Endodermal cell (in vitro differentiated cells): ENCODE measurements at regions not wholly inside any gene's neighbourhood (a gene's known extent, or its start where the extent isn't known, plus 50 kb on each side); places are given as distances from the start of the nearest gene placed in this dataset.
A peak's percentile ranks its signal among the peaks of the same experiment; 100 is the strongest.

Experiments used
- DNase-seq: peaks from one replicate; pipeline ENCODE4 v3.0.0-alpha.2; 2017
- H3K27ac ChIP-seq: 2 replicates; pipeline ENCODE4 v1.5.1; 2013; ENCODE audit warnings: mild to moderate bottlenecking, low read depth, low read length, moderate library complexity
- H3K27me3 ChIP-seq: 2 replicates; pipeline ENCODE4 v1.6.1; 2013; ENCODE audit warnings: mild to moderate bottlenecking, low read length, moderate library complexity; ENCODE audit not compliant: insufficient read depth, control insufficient read depth, poor library complexity, severe bottlenecking
- H3K36me3 ChIP-seq: 2 replicates; pipeline ENCODE4 v1.7.0; 2013; ENCODE audit warnings: mild to moderate bottlenecking, low read length, moderate library complexity; ENCODE audit not compliant: control insufficient read depth, insufficient read depth
- H3K4me1 ChIP-seq: one replicate; pipeline ENCODE4 v1.7.0; 2013; ENCODE audit warnings: low read length; ENCODE audit not compliant: control insufficient read depth, insufficient read depth
- H3K4me3 ChIP-seq: 2 replicates; pipeline ENCODE4 v1.5.1; 2013; ENCODE audit warnings: mild to moderate bottlenecking, low read length, moderate library complexity
- H3K9ac ChIP-seq: 2 replicates; pipeline ENCODE4 v1.6.1; 2013; ENCODE audit warnings: mild to moderate bottlenecking, low read length, moderate library complexity; ENCODE audit not compliant: poor library complexity, severe bottlenecking; ENCODE audit errors: extremely low read depth
- H3K9me3 ChIP-seq: 2 replicates; pipeline ENCODE4 v1.6.1; 2013; ENCODE audit warnings: mild to moderate bottlenecking, low read length, moderate library complexity; ENCODE audit not compliant: control insufficient read depth
- H3K27ac Mint-ChIP-seq: 2 replicates; pipeline ENCODE4 v1.8.0; 2020; ENCODE audit warnings: mixed read lengths
- H3K27me3 Mint-ChIP-seq: 2 replicates; pipeline ENCODE4 v1.8.0; 2021; ENCODE audit warnings: mild to moderate bottlenecking, mixed read lengths; ENCODE audit not compliant: insufficient read depth
- H3K36me3 Mint-ChIP-seq: 2 replicates; pipeline ENCODE4 v1.8.0; 2020; ENCODE audit warnings: low read depth, mixed read lengths
- H3K4me1 Mint-ChIP-seq: 2 replicates; pipeline ENCODE4 v1.8.0; 2020; ENCODE audit warnings: mixed read lengths
- H3K4me3 Mint-ChIP-seq: 2 replicates; pipeline ENCODE4 v1.8.0; 2020; ENCODE audit warnings: mild to moderate bottlenecking, moderate library complexity, mixed read lengths
- H3K9me3 Mint-ChIP-seq: 2 replicates; pipeline ENCODE4 v1.8.0; 2020; ENCODE audit warnings: mild to moderate bottlenecking, mixed read lengths
- WGBS, 2 experiments: methylation state at CpG; one replicate each; pipeline versions ENCODE4 v1.1.5 to v1.1.7; 2013; ENCODE audit warnings: missing lambda C conversion rate in 2 of 2, mixed read lengths in 1 of 2; ENCODE audit not compliant: insufficient coverage in 1 of 2, insufficient read length in 1 of 2; 5-methylcytosine and 5-hydroxymethylcytosine counted together
- TF ChIP-seq, protein P1 (sequence below): fragments of 200-600 bp; sonication (generic); conservative IDR thresholded peaks from 2 replicates; pipeline ENCODE4 v1.5.0; 2021; ENCODE audit warnings: antibody characterized with exemption, mild to moderate bottlenecking

DNA sequence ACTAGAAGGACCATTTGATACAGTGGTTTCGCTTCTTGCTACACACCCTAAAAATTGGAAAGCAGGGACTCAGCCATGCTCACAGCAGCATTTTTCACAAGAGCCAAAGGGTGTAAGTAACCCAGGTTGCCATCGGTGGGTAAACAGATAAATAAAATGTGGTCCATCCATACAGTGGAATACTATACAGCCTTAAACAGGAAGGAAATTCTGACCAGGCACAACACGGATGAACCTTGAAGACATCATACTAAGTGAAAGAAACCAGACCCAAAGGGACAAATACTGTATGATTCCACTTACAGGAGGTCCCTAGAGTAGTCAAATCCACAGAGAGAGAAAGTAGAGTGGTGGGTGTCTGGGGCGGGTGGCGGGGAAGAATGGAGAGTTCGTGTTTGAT, 220.9 kb downstream of the PHETA1 start:
- Histone ChIP-seq H3K27ac (no peak overlapping the region), H3K4me1 (no peaks in the 10 kb centered on the region), H3K4me3 (no peak overlapping the region), H3K9me3 (no peaks in the 10 kb centered on the region), H3K27me3 (no peaks in the 10 kb centered on the region), H3K9ac (no peak overlapping the region), H3K36me3 (no peaks in the 10 kb centered on the region)
- no peaks in the 10 kb centered on the region for H3K27me3 Mint-ChIP-seq
- 87 to 89% methylated on average over 6 of the region's 6 CpGs for WGBS, 2 experiments
- no peak overlapping the region for H3K4me3 Mint-ChIP-seq
- no peak overlapping the region for H3K27ac Mint-ChIP-seq
- H3K36me3 Mint-ChIP-seq = peaks cover 7% of the 10 kb centered on the region
- peaks cover 4% of the 10 kb centered on the region for H3K9me3 Mint-ChIP-seq
- DNase-seq = no peak
- H3K4me1 Mint-ChIP-seq = no peaks in the 10 kb centered on the region
- TF ChIP-seq, protein P1, sequence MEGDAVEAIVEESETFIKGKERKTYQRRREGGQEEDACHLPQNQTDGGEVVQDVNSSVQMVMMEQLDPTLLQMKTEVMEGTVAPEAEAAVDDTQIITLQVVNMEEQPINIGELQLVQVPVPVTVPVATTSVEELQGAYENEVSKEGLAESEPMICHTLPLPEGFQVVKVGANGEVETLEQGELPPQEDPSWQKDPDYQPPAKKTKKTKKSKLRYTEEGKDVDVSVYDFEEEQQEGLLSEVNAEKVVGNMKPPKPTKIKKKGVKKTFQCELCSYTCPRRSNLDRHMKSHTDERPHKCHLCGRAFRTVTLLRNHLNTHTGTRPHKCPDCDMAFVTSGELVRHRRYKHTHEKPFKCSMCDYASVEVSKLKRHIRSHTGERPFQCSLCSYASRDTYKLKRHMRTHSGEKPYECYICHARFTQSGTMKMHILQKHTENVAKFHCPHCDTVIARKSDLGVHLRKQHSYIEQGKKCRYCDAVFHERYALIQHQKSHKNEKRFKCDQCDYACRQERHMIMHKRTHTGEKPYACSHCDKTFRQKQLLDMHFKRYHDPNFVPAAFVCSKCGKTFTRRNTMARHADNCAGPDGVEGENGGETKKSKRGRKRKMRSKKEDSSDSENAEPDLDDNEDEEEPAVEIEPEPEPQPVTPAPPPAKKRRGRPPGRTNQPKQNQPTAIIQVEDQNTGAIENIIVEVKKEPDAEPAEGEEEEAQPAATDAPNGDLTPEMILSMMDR = no peak

DNA sequence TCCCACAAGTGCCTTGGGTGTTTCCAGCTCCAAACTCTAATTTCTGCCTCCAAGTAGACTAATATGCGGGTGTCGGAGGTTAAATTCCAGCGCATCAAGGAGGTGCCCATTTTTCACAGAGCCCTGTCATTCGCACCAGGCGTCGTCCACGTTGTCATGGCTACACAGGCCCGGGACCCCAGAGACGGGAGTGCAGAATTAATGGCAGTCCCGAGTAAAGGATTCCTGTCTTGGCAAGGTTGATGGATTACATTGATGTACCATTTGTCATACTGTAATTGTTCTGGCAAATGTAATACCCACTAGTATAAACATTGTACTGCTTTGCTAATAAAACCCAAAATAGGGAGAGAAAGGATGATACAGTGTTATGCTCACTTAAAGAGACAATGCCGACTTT, 222.9 kb upstream of the MYL2 start:
- H3K4me3 ChIP-seq = no peak overlapping the region
- no peaks in the 10 kb centered on the region for H3K27me3 ChIP-seq
- TF ChIP-seq, protein P1 = no peak
- H3K4me1 Mint-ChIP-seq = no peaks in the 10 kb centered on the region
- H3K27ac ChIP-seq = peak overlapping the region; percentile 66
- peaks cover 7% of the 10 kb centered on the region for H3K36me3 Mint-ChIP-seq
- H3K9me3 Mint-ChIP-seq = peaks cover 4% of the 10 kb centered on the region
- no peak overlapping the region for H3K4me3 Mint-ChIP-seq
- no peaks in the 10 kb centered on the region for H3K4me1 ChIP-seq
- no peak for DNase-seq
- no peak overlapping the region for H3K27ac Mint-ChIP-seq
- H3K9ac ChIP-seq = no peak overlapping the region
- no peaks in the 10 kb centered on the region for H3K27me3 Mint-ChIP-seq
- WGBS, 2 experiments = 81 to 86% methylated on average over 10 to 11 of the region's 11 CpGs
- H3K9me3 ChIP-seq = no peaks in the 10 kb centered on the region
- no peaks in the 10 kb centered on the region for H3K36me3 ChIP-seq

DNA sequence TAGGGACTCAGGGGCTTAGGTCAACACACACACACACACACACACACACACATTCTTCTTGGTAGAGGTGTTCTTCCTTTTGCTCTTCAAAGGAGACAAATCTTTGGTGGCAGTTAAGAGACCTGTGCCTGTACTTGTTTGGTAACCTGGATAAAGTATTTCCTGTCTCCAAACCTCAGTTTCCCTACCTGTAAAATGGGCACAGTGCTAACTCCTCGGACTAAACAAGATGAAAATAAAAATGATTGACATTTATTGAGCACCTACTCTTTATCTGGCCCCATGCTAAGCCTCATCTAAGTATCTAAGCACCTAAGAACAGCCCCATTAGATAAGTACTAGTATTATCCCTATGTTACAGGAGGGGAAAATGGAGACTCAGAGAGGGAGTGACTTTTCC, 220.8 kb upstream of the MYL2 start:
- Histone ChIP-seq H3K9ac (no peak overlapping the region), H3K27ac (no peak overlapping the region), H3K36me3 (no peaks in the 10 kb centered on the region), H3K9me3 (no peaks in the 10 kb centered on the region), H3K4me1 (no peaks in the 10 kb centered on the region), H3K4me3 (no peak overlapping the region), H3K27me3 (no peaks in the 10 kb centered on the region)
- H3K27ac Mint-ChIP-seq = no peak overlapping the region
- no peak overlapping the region for H3K4me3 Mint-ChIP-seq
- H3K4me1 Mint-ChIP-seq = no peaks in the 10 kb centered on the region
- no peaks in the 10 kb centered on the region for H3K9me3 Mint-ChIP-seq
- TF ChIP-seq, protein P1 = no peak
- H3K27me3 Mint-ChIP-seq = no peaks in the 10 kb centered on the region
- H3K36me3 Mint-ChIP-seq = no peaks in the 10 kb centered on the region
- WGBS, 2 experiments = 100% methylated on average over 1 of the region's 1 CpG
- DNase-seq = no peak
